Right lobe of liver (tissue), 6 donors: ENCODE measurements at regions not wholly inside any gene's neighbourhood (a gene's known extent, or its start where the extent isn't known, plus 50 kb on each side); places are given as distances from the start of the nearest gene placed in this dataset.
A peak's percentile ranks its signal among the peaks of the same experiment; 100 is the strongest.
"Not testable (repeated sequence)": the region's sequence is repeated elsewhere in the genome, so short reads cannot be mapped to it uniquely, and the experiment has no call there.

Experiments
- ATAC-seq, 4 donors: fragments of 200-7000 bp; cut with Tn5 transposase; one replicate each; pipeline ENCODE4 v1.9.1; 2020; ENCODE audit warnings: mild to moderate bottlenecking in 4 of 4, moderate library complexity in 4 of 4
- DNase-seq, 3 donors: peaks; one replicate each; pipeline ENCODE4 v3.0.0-alpha.2; 2020
- H3K27ac ChIP-seq, 3 donors: fragments of 200-600 bp; one replicate each; pipeline ENCODE4 v1.8.0; 2022
- H3K27me3 ChIP-seq, 2 donors: fragments of 200-600 bp; one replicate each; pipeline ENCODE4 v1.8.0; 2022
- H3K36me3 ChIP-seq, 4 donors: fragments of 200-600 bp; sonication (generic) in 1 of 4; one replicate each; pipeline versions ENCODE4 v1.5.1 to v1.8.0; 2017 to 2022; ENCODE audit warnings: control low read depth in 1 of 4
- H3K4me1 ChIP-seq, 4 donors: fragments of 200-600 bp; sonication (generic) in 1 of 4; one replicate each; pipeline versions ENCODE4 v1.5.1 to v1.8.0; 2017 to 2022; ENCODE audit warnings: control low read depth in 1 of 4
- H3K4me3 ChIP-seq, 3 donors: fragments of 200-600 bp; one replicate each; pipeline ENCODE4 v1.8.0; 2022
- H3K9me3 ChIP-seq, 4 donors: fragments of 200-600 bp; sonication (generic) in 1 of 4; one replicate each; pipeline versions ENCODE4 v1.5.1 to v1.8.0; 2017 to 2022; ENCODE audit warnings: control low read depth in 1 of 4
- WGBS: methylation state at CpG from one replicate; pipeline ENCODE4 v1.1.6; 2018; ENCODE audit warnings: low coverage, low lambda C conversion rate; ENCODE audit not compliant: insufficient coverage; ENCODE audit errors: missing lambda C conversion rate; 5-methylcytosine and 5-hydroxymethylcytosine counted together
- intact Hi-C, 2 donors: fragments of 100-400 bp; cut with DNase I; formaldehyde crosslinking; loops; one replicate each; pipeline versions ENCODE4 v1.11.2 to v1.14.1; 2022
- donor health status: DM: no; HTN: yes; CAD: no.
- donor health status: DM: no; HTN: no; CAD: no.
- donor health status: DM: no; HTN: no; CAD: no.
- donor health status: DM: no; HTN: yes; CAD: no.
- donor health status: DM: no; HTN: yes; CAD: no.

DNA sequence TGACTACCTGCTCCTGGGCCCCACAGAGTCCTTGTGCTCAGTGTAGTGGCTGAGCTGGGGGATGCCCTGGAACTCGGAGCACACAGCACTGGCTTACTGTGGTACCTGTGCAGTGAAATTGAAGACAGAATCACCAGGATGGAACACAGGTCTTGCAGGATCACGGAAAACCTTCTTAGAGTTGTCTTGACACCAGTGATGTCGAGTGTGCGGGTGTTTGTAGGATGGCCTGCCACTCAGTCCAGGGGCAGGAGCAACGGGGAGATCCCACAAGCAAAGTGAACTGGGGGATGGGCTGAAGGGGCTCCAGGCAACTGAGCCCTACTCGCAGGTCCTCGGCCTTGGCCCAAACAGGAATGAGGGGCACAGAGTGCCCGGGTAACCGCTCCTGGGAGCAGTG is 122.2 kb upstream of the SERF1A start:
- H3K4me1 ChIP-seq, H3K27ac ChIP-seq, H3K9me3 ChIP-seq, intact Hi-C loops, ATAC-seq, H3K36me3 ChIP-seq, H3K27me3 ChIP-seq, H3K4me3 ChIP-seq: not testable (repeated sequence)
- 100% methylated on average over 3 of the region's 9 CpGs for WGBS
- DNase-seq, result peak in 2 of 3 donors; percentile 15 to 39
